GOT3 (cell line): ENCODE measurements at regions not wholly inside any gene's neighbourhood (a gene's known extent, or its start where the extent isn't known, plus 50 kb on each side); places are given as distances from the start of the nearest gene placed in this dataset.
"Not testable (repeated sequence)": the region's sequence is repeated elsewhere in the genome, so short reads cannot be mapped to it uniquely, and the experiment has no call there.

Experiments used
- DNase-seq: peaks from one replicate; lab custom pipeline; 2025; ENCODE audit warnings: mixed read lengths; lab: John Stamatoyannopoulos, UW

- not testable (repeated sequence) for DNase-seq
Measured at GRCh38 chr17:64800987-64801386, 118.3 kb downstream of the LRRC37A3 start.

GRCh38 chr17:64800361-64800895, 118.8 kb downstream of the LRRC37A3 start:
- DNase-seq, result not testable (repeated sequence)

- DNase-seq, result not testable (repeated sequence)
Measured at GRCh38 chr17:64799543-64800188, 119.6 kb downstream of the LRRC37A3 start.

GRCh38 chr17:64798961-64799360, 120.3 kb downstream of the LRRC37A3 start:
- not testable (repeated sequence) for DNase-seq

- not testable (repeated sequence) for DNase-seq
Measured at GRCh38 chr17:64798489-64798790, 120.8 kb downstream of the LRRC37A3 start.

- DNase-seq, result not testable (repeated sequence)
Measured at GRCh38 chr17:64797746-64798488, 121.4 kb downstream of the LRRC37A3 start.

GRCh38 chr17:64795342-64795741, 123.9 kb downstream of the LRRC37A3 start:
- DNase-seq, result not testable (repeated sequence)

- DNase-seq, result not testable (repeated sequence)
Measured at GRCh38 chr17:64794548-64795274, 124.6 kb downstream of the LRRC37A3 start.

GRCh38 chr17:64794113-64794512, 125.2 kb downstream of the LRRC37A3 start:
- not testable (repeated sequence) for DNase-seq

GRCh38 chr17:64792793-64793575, 126.3 kb downstream of the LRRC37A3 start:
- not testable (repeated sequence) for DNase-seq

- DNase-seq, result not testable (repeated sequence)
Measured at GRCh38 chr17:64792276-64792675, 127.0 kb downstream of the LRRC37A3 start.

- not testable (repeated sequence) for DNase-seq
Measured at GRCh38 chr17:64791691-64792090, 127.6 kb downstream of the LRRC37A3 start.

- DNase-seq, result not testable (repeated sequence)
Measured at GRCh38 chr17:64791226-64791625, 128.1 kb downstream of the LRRC37A3 start.

GRCh38 chr17:64790690-64791089, 128.6 kb upstream of the SMURF2 start:
- DNase-seq, result not testable (repeated sequence)

- DNase-seq, result not testable (repeated sequence)
Measured at GRCh38 chr17:64790193-64790592, 128.1 kb upstream of the SMURF2 start.

- not testable (repeated sequence) for DNase-seq
Measured at GRCh38 chr17:64789061-64789445, 126.9 kb upstream of the SMURF2 start.

GRCh38 chr17:64788286-64789060, 126.4 kb upstream of the SMURF2 start:
- DNase-seq, result no peak

GRCh38 chr17:64787921-64788271, 125.8 kb upstream of the SMURF2 start:
- DNase-seq, result no peak

- no peak for DNase-seq
Measured at GRCh38 chr17:64787255-64787920, 125.3 kb upstream of the SMURF2 start.

- no peak for DNase-seq
Measured at GRCh38 chr17:64786337-64786736, 124.2 kb upstream of the SMURF2 start.
